ENCODE measurements at regions not wholly inside any gene's neighbourhood (a gene's known extent, or its start where the extent isn't known, plus 50 kb on each side); places are given as distances from the start of the nearest gene placed in this dataset.

GRCh38 chr1:82555501-82555900 lies 754.8 kb downstream of the ADGRL2 start:
- TF ChIP-seq CTCF (IDR thresholded peaks at IDR 0.05) (no peak), POLR2A (IDR thresholded peaks at IDR 0.05) (no peak)
